ENCODE measurements at regions not wholly inside any gene's neighbourhood (a gene's known extent, or its start where the extent isn't known, plus 50 kb on each side); places are given as distances from the start of the nearest gene placed in this dataset.

DNA sequence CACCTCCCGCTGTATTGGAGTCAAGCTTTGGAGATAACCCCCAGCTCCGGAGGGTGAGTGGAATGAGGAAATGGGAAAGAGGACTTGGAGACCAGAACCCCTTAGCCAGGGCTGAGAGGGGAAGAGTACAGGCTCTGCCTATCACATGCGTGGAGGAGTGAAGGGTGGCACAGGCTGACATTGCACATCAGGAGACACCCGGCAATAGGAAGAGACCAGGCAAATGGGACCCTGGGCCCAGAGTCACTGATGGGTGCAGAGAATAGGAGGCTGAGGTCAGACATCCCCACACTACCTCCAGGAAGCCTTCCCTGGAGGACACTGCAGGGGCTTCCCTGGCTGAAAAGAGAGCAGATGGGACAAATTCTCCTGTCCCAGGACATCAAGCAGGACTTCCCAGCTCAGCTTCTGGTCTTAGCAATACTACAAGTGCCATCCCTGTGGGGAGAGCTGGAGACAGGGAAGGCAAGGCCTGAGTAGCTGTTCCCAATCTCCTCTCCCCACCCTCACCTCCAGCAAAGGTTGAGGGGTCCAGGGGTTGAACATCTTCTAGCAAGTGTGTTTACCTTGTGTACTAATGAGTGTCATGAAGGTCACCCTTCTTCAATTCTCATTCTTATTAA, 160.7 kb downstream of the BUD13 start:
- TF ChIP-seq, protein P1, sequence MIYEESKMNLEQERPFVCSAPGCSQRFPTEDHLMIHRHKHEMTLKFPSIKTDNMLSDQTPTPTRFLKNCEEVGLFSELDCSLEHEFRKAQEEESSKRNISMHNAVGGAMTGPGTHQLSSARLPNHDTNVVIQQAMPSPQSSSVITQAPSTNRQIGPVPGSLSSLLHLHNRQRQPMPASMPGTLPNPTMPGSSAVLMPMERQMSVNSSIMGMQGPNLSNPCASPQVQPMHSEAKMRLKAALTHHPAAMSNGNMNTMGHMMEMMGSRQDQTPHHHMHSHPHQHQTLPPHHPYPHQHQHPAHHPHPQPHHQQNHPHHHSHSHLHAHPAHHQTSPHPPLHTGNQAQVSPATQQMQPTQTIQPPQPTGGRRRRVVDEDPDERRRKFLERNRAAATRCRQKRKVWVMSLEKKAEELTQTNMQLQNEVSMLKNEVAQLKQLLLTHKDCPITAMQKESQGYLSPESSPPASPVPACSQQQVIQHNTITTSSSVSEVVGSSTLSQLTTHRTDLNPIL (CRISPR knock-in tag; IDR thresholded peaks at IDR 0.05; ENCODE audit: low read depth): no peak
- TF ChIP-seq CSDC2 (CRISPR knock-in tag; IDR thresholded peaks at IDR 0.05): no peak
- TF ChIP-seq, protein P2, sequence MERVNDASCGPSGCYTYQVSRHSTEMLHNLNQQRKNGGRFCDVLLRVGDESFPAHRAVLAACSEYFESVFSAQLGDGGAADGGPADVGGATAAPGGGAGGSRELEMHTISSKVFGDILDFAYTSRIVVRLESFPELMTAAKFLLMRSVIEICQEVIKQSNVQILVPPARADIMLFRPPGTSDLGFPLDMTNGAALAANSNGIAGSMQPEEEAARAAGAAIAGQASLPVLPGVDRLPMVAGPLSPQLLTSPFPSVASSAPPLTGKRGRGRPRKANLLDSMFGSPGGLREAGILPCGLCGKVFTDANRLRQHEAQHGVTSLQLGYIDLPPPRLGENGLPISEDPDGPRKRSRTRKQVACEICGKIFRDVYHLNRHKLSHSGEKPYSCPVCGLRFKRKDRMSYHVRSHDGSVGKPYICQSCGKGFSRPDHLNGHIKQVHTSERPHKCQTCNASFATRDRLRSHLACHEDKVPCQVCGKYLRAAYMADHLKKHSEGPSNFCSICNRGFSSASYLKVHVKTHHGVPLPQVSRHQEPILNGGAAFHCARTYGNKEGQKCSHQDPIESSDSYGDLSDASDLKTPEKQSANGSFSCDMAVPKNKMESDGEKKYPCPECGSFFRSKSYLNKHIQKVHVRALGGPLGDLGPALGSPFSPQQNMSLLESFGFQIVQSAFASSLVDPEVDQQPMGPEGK (CRISPR knock-in tag; IDR thresholded peaks at IDR 0.05; ENCODE audit: borderline replicate concordance): no peak
- TF ChIP-seq ESRRG (CRISPR knock-in tag; IDR thresholded peaks at IDR 0.05): no peak
- no peak for TF ChIP-seq ZFP3 (CRISPR knock-in tag; IDR thresholded peaks at IDR 0.05)
- TF ChIP-seq, protein P3, sequence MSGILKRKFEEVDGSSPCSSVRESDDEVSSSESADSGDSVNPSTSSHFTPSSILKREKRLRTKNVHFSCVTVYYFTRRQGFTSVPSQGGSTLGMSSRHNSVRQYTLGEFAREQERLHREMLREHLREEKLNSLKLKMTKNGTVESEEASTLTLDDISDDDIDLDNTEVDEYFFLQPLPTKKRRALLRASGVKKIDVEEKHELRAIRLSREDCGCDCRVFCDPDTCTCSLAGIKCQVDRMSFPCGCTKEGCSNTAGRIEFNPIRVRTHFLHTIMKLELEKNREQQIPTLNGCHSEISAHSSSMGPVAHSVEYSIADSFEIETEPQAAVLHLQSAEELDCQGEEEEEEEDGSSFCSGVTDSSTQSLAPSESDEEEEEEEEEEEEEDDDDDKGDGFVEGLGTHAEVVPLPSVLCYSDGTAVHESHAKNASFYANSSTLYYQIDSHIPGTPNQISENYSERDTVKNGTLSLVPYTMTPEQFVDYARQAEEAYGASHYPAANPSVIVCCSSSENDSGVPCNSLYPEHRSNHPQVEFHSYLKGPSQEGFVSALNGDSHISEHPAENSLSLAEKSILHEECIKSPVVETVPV (CRISPR knock-in tag; IDR thresholded peaks at IDR 0.05): no peak
- TF ChIP-seq, protein P4, sequence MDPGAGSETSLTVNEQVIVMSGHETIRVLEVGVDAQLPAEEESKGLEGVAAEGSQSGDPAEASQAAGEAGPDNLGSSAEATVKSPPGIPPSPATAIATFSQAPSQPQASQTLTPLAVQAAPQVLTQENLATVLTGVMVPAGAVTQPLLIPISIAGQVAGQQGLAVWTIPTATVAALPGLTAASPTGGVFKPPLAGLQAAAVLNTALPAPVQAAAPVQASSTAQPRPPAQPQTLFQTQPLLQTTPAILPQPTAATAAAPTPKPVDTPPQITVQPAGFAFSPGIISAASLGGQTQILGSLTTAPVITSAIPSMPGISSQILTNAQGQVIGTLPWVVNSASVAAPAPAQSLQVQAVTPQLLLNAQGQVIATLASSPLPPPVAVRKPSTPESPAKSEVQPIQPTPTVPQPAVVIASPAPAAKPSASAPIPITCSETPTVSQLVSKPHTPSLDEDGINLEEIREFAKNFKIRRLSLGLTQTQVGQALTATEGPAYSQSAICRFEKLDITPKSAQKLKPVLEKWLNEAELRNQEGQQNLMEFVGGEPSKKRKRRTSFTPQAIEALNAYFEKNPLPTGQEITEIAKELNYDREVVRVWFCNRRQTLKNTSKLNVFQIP (CRISPR knock-in tag; IDR thresholded peaks at IDR 0.05; ENCODE audit: borderline replicate concordance, low read depth): no peak
- no peak for TF ChIP-seq ZFP30 (CRISPR knock-in tag; IDR thresholded peaks at IDR 0.05)
- TF ChIP-seq ARNTL (CRISPR knock-in tag; IDR thresholded peaks at IDR 0.05; ENCODE audit: borderline replicate concordance, low read depth): no peak
- no peak for TF ChIP-seq OSR1 (CRISPR knock-in tag; IDR thresholded peaks at IDR 0.05)
- no peak for TF ChIP-seq ZNF8 (CRISPR knock-in tag; IDR thresholded peaks at IDR 0.05)
- no peak for TF ChIP-seq ZNF565 (CRISPR knock-in tag; conservative IDR thresholded peaks at IDR 0.05; ENCODE audit: low read depth)
- TF ChIP-seq ZC3H10 (CRISPR knock-in tag; IDR thresholded peaks at IDR 0.05): no peak
- no peak for TF ChIP-seq RARB (CRISPR knock-in tag; IDR thresholded peaks at IDR 0.05)
